ENCODE measurements at regions not wholly inside any gene's neighbourhood (a gene's known extent, or its start where the extent isn't known, plus 50 kb on each side); places are given as distances from the start of the nearest gene placed in this dataset.

DNA sequence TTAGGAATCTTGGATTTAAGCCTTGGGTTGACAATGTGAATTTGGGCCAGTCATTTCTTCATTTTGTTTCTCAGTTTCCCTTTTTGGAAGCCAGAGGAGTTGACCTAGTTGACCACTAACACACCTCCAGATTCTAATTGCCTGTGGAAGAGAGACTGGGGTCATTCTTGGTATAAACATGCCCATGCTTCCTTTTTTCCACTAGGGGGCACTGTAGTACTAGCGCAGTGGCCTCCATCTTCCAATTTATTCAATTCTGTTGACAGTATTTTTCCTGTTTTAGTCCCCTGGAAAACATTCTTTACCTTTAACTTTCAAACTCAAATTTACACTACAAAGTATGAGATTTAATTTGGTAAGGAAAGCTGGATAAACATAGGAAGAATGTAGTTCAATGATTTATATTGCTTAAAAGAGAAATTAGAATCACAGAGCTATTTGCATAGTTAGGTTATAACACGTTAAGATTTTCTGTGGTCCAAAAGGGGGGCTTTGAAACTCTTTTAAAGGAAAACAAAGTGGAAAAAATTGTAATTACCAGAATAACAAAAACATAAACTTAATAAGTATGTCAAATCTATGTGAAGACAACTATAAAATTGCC lies 57.5 kb upstream of the AGPS start:
- TF ChIP-seq, protein P1, sequence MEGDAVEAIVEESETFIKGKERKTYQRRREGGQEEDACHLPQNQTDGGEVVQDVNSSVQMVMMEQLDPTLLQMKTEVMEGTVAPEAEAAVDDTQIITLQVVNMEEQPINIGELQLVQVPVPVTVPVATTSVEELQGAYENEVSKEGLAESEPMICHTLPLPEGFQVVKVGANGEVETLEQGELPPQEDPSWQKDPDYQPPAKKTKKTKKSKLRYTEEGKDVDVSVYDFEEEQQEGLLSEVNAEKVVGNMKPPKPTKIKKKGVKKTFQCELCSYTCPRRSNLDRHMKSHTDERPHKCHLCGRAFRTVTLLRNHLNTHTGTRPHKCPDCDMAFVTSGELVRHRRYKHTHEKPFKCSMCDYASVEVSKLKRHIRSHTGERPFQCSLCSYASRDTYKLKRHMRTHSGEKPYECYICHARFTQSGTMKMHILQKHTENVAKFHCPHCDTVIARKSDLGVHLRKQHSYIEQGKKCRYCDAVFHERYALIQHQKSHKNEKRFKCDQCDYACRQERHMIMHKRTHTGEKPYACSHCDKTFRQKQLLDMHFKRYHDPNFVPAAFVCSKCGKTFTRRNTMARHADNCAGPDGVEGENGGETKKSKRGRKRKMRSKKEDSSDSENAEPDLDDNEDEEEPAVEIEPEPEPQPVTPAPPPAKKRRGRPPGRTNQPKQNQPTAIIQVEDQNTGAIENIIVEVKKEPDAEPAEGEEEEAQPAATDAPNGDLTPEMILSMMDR (IDR thresholded peaks at IDR 0.05): peak; percentile 80
- no peak for TF ChIP-seq ZFX (IDR thresholded peaks at IDR 0.05; ENCODE audit: borderline replicate concordance)

Measured in 22Rv1 (cell line).